Glutamatergic neuron (in vitro differentiated cells): ENCODE measurements at regions not wholly inside any gene's neighbourhood (a gene's known extent, or its start where the extent isn't known, plus 50 kb on each side); places are given as distances from the start of the nearest gene placed in this dataset.

Source experiments
- DNase-seq: peaks from one replicate; pipeline ENCODE4 v3.0.0; 2022
- H3K27ac Mint-ChIP-seq: one replicate; pipeline ENCODE4 v1.8.0; 2020; ENCODE audit warnings: mild to moderate bottlenecking, mixed read lengths, inconsistent platforms; ENCODE audit not compliant: unreplicated experiment
- H3K27me3 Mint-ChIP-seq: one replicate; pipeline ENCODE4 v1.8.0; 2020; ENCODE audit warnings: mild to moderate bottlenecking, moderate library complexity, mixed read lengths, inconsistent platforms; ENCODE audit not compliant: unreplicated experiment
- H3K36me3 Mint-ChIP-seq: one replicate; pipeline ENCODE4 v1.8.0; 2020; ENCODE audit warnings: mild to moderate bottlenecking, mixed read lengths, inconsistent platforms; ENCODE audit not compliant: unreplicated experiment
- H3K4me1 Mint-ChIP-seq: one replicate; pipeline ENCODE4 v1.8.0; 2020; ENCODE audit warnings: mild to moderate bottlenecking, low read depth, mixed read lengths, inconsistent platforms; ENCODE audit not compliant: unreplicated experiment
- H3K4me3 Mint-ChIP-seq: one replicate; pipeline ENCODE4 v1.8.0; 2020; ENCODE audit warnings: mild to moderate bottlenecking, mixed read lengths, inconsistent platforms; ENCODE audit not compliant: unreplicated experiment
- H3K9me3 Mint-ChIP-seq: one replicate; pipeline ENCODE4 v1.8.0; 2020; ENCODE audit warnings: mild to moderate bottlenecking, moderate library complexity, mixed read lengths, inconsistent platforms; ENCODE audit not compliant: unreplicated experiment
- TF ChIP-seq, protein P1 (sequence below): fragments of 200-600 bp; sonication (generic); IDR thresholded peaks from one replicate; pipeline ENCODE4 v1.5.0; 2021; ENCODE audit not compliant: partially characterized antibody, unreplicated experiment

DNA sequence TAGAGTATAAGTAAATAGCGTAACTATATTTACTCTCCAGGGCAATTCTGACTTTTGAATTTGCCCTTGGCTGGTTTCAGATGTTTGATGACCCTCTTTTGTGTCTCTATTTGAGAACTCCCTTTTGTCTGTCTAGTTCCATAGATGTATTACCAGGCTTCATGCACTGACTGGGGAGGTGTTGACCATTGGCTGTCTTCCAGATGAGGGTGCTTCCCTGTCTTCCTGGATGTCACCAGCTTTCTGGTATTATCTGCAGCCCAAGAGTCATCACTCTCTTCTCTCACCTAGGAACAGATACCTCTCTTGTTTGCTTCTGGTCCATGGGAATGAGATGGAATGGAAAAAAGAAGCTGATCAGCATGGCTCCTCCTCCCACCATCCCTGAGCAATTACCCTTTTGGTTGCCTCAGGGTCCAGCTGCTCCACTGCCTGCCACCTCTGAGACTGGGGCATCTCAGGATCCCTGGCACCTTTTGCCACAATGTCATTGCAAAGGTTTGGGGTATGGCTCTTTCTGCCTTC, 58.7 kb upstream of the TMED7 start:
- Mint-ChIP-seq H3K27ac (no peak overlapping the region), H3K36me3 (no peaks in the 10 kb centered on the region), H3K4me1 (no peaks in the 10 kb centered on the region), H3K27me3 (no peaks in the 10 kb centered on the region), H3K4me3 (no peak overlapping the region), H3K9me3 (no peaks in the 10 kb centered on the region)
- TF ChIP-seq, protein P1, sequence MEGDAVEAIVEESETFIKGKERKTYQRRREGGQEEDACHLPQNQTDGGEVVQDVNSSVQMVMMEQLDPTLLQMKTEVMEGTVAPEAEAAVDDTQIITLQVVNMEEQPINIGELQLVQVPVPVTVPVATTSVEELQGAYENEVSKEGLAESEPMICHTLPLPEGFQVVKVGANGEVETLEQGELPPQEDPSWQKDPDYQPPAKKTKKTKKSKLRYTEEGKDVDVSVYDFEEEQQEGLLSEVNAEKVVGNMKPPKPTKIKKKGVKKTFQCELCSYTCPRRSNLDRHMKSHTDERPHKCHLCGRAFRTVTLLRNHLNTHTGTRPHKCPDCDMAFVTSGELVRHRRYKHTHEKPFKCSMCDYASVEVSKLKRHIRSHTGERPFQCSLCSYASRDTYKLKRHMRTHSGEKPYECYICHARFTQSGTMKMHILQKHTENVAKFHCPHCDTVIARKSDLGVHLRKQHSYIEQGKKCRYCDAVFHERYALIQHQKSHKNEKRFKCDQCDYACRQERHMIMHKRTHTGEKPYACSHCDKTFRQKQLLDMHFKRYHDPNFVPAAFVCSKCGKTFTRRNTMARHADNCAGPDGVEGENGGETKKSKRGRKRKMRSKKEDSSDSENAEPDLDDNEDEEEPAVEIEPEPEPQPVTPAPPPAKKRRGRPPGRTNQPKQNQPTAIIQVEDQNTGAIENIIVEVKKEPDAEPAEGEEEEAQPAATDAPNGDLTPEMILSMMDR: no peak
- no peak for DNase-seq

DNA sequence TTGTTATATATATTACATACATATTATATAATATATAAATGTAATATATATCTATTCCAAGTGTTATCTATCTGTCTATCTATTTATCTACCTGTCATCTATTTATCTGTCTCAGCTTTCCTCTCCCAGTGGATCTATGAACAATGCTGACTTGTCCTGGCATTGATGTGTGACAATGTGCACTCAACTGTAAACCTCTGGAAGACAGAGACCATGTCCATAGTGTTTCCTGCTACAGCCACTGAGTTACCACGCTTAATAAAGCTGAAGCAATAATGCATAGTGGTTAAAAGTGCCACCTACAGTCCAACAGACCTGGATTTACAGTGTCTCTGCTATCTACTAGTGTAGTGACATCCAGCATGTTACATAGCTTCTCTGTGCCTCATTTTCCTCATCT, 57.2 kb upstream of the TMED7 start:
- H3K36me3 Mint-ChIP-seq: no peaks in the 10 kb centered on the region
- H3K4me3 Mint-ChIP-seq: no peak overlapping the region
- TF ChIP-seq, protein P1: no peak
- H3K4me1 Mint-ChIP-seq: no peaks in the 10 kb centered on the region
- H3K27ac Mint-ChIP-seq: no peak overlapping the region
- no peaks in the 10 kb centered on the region for H3K9me3 Mint-ChIP-seq
- no peaks in the 10 kb centered on the region for H3K27me3 Mint-ChIP-seq
- no peak for DNase-seq
